ENCODE measurements at regions not wholly inside any gene's neighbourhood (a gene's known extent, or its start where the extent isn't known, plus 50 kb on each side); places are given as distances from the start of the nearest gene placed in this dataset.
A peak's percentile ranks its signal among the peaks of the same experiment; 100 is the strongest.
"Not testable (repeated sequence)": the region's sequence is repeated elsewhere in the genome, so short reads cannot be mapped to it uniquely, and the experiment has no call there.

- no peak for DNase-seq (ENCODE audit: low read depth)
- no peak overlapping the region for H3K4me3 ChIP-seq (ENCODE audit: low read length)
- TF ChIP-seq CTCF (conservative IDR thresholded peaks at IDR 0.05; ENCODE audit: low read depth, low read length): no peak
These were observed 64.7 kb upstream of the ITGB1 start for GRCh38 chr10:33022691-33023090.

- TF ChIP-seq CTCF (conservative IDR thresholded peaks at IDR 0.05; ENCODE audit: low read depth, low read length): no peak
- no peak overlapping the region for H3K4me3 ChIP-seq (ENCODE audit: low read length)
- no peak for DNase-seq (ENCODE audit: low read depth)
These were observed 64.1 kb upstream of the ITGB1 start for GRCh38 chr10:33022090-33022489.

- DNase-seq (ENCODE audit: low read depth): no peak
- TF ChIP-seq CTCF (conservative IDR thresholded peaks at IDR 0.05; ENCODE audit: low read depth, low read length): no peak
- H3K4me3 ChIP-seq (ENCODE audit: low read length): no peak overlapping the region
These were observed 59.0 kb upstream of the ITGB1 start for GRCh38 chr10:33016988-33017387.

- no peak overlapping the region for H3K4me3 ChIP-seq (ENCODE audit: low read length)
- no peak for TF ChIP-seq CTCF (conservative IDR thresholded peaks at IDR 0.05; ENCODE audit: low read depth, low read length)
- DNase-seq (ENCODE audit: low read depth): no peak
These were observed 57.9 kb upstream of the ITGB1 start for GRCh38 chr10:33015761-33016547.

GRCh38 chr10:33013331-33013730 is 55.3 kb upstream of the ITGB1 start:
- DNase-seq (ENCODE audit: low read depth); H3K4me3 ChIP-seq (ENCODE audit: low read length): not testable (repeated sequence)

GRCh38 chr10:33012306-33012705 is 54.3 kb upstream of the ITGB1 start:
- H3K4me3 ChIP-seq (ENCODE audit: low read length): no peak overlapping the region
- no peak for TF ChIP-seq CTCF (conservative IDR thresholded peaks at IDR 0.05; ENCODE audit: low read depth, low read length)
- DNase-seq (ENCODE audit: low read depth): no peak

- H3K4me3 ChIP-seq (ENCODE audit: low read length): no peak overlapping the region
- DNase-seq (ENCODE audit: low read depth): peak; percentile 8
These were observed 52.4 kb upstream of the ITGB1 start for GRCh38 chr10:33010132-33011037.

More at GRCh38 chr10:33010132-33011037, 52.4 kb upstream of the ITGB1 start:
- peak; percentile 59 for TF ChIP-seq CTCF (conservative IDR thresholded peaks at IDR 0.05; ENCODE audit: low read depth, low read length)
